ENCODE measurements at regions not wholly inside any gene's neighbourhood (a gene's known extent, or its start where the extent isn't known, plus 50 kb on each side); places are given as distances from the start of the nearest gene placed in this dataset.

- TF ChIP-seq CTCF (IDR thresholded peaks at IDR 0.05), result no peak
- peaks cover 0 to 4% of the 10 kb centered on the region in 2 donors for H3K9me3 ChIP-seq
- no peak for DNase-seq
- no peak for ATAC-seq
- H3K27me3 ChIP-seq, result no peaks in the 10 kb centered on the region
- H3K27ac ChIP-seq, result no peak overlapping the region
- H3K36me3 ChIP-seq, result no peaks in the 10 kb centered on the region
- intact Hi-C loops (cut with DNase I), result no loop called here
- no peaks in the 10 kb centered on the region for H3K4me1 ChIP-seq
- H3K4me3 ChIP-seq, result no peak overlapping the region
Observed at GRCh38 chr4:166682200-166682599, 552.1 kb downstream of the SPOCK3 start.

Data from left lung (tissue), 4 donors.